Gastrocnemius medialis (tissue), 4 donors: ENCODE measurements at regions not wholly inside any gene's neighbourhood (a gene's known extent, or its start where the extent isn't known, plus 50 kb on each side); places are given as distances from the start of the nearest gene placed in this dataset.

Source experiments
- ATAC-seq, 2 donors: fragments of 150-250 bp; one replicate each; pipeline ENCODE4 v1.9.1; 2016
- DNase-seq, 2 donors: peaks; one replicate each; pipeline ENCODE4 v3.0.0-alpha.2; 2019
- H3K27ac ChIP-seq, 4 donors: fragments of 200-600 bp; sonication (generic); 1 replicate in 1 of 4; 2 replicates in 3 of 4; pipeline ENCODE4 v1.5.1; 2016 to 2018; ENCODE audit warnings: mild to moderate bottlenecking in 2 of 4, moderate library complexity in 1 of 4
- H3K27me3 ChIP-seq, 3 donors: fragments of 200-600 bp; sonication (generic) in 2 of 3; 1 replicate in 1 of 3; 2 replicates in 2 of 3; pipeline versions ENCODE4 v1.5.1 to v1.6.0; 2016 to 2019; ENCODE audit warnings: mild to moderate bottlenecking in 1 of 3, moderate library complexity in 1 of 3
- H3K36me3 ChIP-seq, 2 donors: fragments of 200-600 bp; sonication (generic) in 1 of 2; one replicate each; pipeline ENCODE4 v1.5.1; 2017 to 2018
- H3K4me1 ChIP-seq, 2 donors: fragments of 200-600 bp; sonication (generic) in 1 of 2; one replicate each; pipeline ENCODE4 v1.5.1; 2016 to 2017; ENCODE audit warnings: mild to moderate bottlenecking in 2 of 2
- H3K4me3 ChIP-seq, 4 donors: fragments of 200-600 bp; sonication (generic) in 3 of 4; 1 replicate in 1 of 4; 2 replicates in 3 of 4; pipeline ENCODE4 v1.5.1; 2016 to 2019; ENCODE audit warnings: mild to moderate bottlenecking in 2 of 4
- H3K9me3 ChIP-seq, 3 donors: fragments of 200-600 bp; sonication (generic) in 2 of 3; 1 replicate in 1 of 3; 2 replicates in 2 of 3; pipeline ENCODE4 v1.5.1; 2016 to 2019
- POLR2A ChIP-seq, 2 donors: fragments of 450-650 bp; IDR thresholded peaks; one replicate each; pipeline ENCODE4 v1.6.1; 2017; ENCODE audit warnings: antibody characterized with exemption in 2 of 2, mild to moderate bottlenecking in 2 of 2, moderate library complexity in 2 of 2
- in situ Hi-C, 4 donors: fragments of 200-750 bp; cut with MboI; loops; one replicate each; pipeline versions ENCODE4 v1.15.0 to v1.8.0; 2017; ENCODE audit warnings: low sequenced_read_pairs in 4 of 4
- intact Hi-C: fragments of 100-400 bp; cut with DNase I; formaldehyde crosslinking; loops from one replicate; pipeline ENCODE4 v1.15.1; 2023; ENCODE audit warnings: low total_unique reads
- TF ChIP-seq, protein P1 (sequence below), 5 experiments: fragments of 450-650 bp in 3 of 5; fragments of 200-600 bp in 2 of 5; sonication (generic) in 2 of 5; IDR thresholded peaks in 4 of 5; conservative IDR thresholded peaks in 1 of 5; 1 replicate in 4 of 5; 2 replicates in 1 of 5; pipeline ENCODE4 v1.5.1; 2016 to 2019; ENCODE audit warnings: antibody characterized with exemption in 5 of 5, mild to moderate bottlenecking in 3 of 5, moderate library complexity in 3 of 5

DNA sequence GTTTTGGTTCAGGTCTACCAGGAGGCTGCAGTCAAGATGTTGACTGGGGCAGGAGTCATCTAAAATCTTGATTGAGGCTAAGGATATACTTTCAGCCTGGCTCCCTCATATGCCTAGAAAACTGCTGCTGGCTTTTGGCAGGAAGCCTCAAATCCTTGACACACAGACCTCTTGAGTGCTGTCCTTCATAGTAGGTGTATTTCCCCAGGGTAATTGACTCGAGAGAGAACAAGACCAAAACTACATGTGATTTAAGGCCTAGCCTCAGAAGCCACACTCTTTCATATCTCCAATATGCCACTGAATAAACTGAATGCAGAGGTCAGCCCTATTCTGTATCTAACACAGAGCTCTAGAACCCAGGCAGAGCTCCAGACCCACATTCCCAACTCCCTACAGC is 402.3 kb upstream of the ADAMTS16 start:
- Histone ChIP-seq H3K4me1 (no peaks in the 10 kb centered on the region), H3K36me3 (no peaks in the 10 kb centered on the region), H3K4me3 (no peak overlapping the region), H3K9me3 (peaks cover 0 to 2% (median 0%) of the 10 kb centered on the region in 3 donors), H3K27me3 (no peaks in the 10 kb centered on the region), H3K27ac (no peak overlapping the region)
- ATAC-seq (no peak), DNase-seq (no peak)
- intact Hi-C loops (no loop called here), in situ Hi-C loops (no loop called here)
- no peak for TF ChIP-seq POLR2A (IDR thresholded peaks at IDR 0.05)
- TF ChIP-seq, protein P1, sequence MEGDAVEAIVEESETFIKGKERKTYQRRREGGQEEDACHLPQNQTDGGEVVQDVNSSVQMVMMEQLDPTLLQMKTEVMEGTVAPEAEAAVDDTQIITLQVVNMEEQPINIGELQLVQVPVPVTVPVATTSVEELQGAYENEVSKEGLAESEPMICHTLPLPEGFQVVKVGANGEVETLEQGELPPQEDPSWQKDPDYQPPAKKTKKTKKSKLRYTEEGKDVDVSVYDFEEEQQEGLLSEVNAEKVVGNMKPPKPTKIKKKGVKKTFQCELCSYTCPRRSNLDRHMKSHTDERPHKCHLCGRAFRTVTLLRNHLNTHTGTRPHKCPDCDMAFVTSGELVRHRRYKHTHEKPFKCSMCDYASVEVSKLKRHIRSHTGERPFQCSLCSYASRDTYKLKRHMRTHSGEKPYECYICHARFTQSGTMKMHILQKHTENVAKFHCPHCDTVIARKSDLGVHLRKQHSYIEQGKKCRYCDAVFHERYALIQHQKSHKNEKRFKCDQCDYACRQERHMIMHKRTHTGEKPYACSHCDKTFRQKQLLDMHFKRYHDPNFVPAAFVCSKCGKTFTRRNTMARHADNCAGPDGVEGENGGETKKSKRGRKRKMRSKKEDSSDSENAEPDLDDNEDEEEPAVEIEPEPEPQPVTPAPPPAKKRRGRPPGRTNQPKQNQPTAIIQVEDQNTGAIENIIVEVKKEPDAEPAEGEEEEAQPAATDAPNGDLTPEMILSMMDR (IDR thresholded peaks at IDR 0.05 in 4 of 5, conservative IDR thresholded peaks at IDR 0.05 in 1 of 5) = no peak

DNA sequence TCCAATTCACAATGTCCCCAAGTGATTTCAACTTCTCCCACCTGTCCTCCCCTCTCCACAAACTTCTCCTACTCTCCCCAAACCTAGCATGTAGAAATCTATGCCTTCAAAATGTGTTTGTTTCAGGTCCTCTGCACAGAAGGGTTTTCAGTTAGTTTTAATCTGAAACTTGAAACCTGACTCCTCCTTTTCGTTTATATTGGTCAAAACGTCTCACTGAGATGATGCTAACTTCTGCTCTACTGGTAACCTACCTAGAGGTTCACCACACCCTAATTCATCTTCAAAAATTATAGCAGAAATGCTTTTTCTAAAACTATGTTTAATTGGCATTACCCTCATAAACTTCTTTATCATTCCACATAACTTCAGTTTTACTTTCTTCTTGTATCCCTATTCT is 401.8 kb upstream of the ADAMTS16 start:
- Histone ChIP-seq H3K27me3 (no peaks in the 10 kb centered on the region), H3K4me3 (no peak overlapping the region), H3K36me3 (no peaks in the 10 kb centered on the region), H3K9me3 (peaks cover 0 to 6% (median 0%) of the 10 kb centered on the region in 3 donors), H3K27ac (no peak overlapping the region), H3K4me1 (no peaks in the 10 kb centered on the region)
- DNase-seq = no peak
- ATAC-seq = no peak
- TF ChIP-seq POLR2A (IDR thresholded peaks at IDR 0.05) = no peak
- TF ChIP-seq, protein P1 (IDR thresholded peaks at IDR 0.05 in 4 of 5, conservative IDR thresholded peaks at IDR 0.05 in 1 of 5) = no peak
- intact Hi-C loops (no loop called here), in situ Hi-C loops (no loop called here)

DNA sequence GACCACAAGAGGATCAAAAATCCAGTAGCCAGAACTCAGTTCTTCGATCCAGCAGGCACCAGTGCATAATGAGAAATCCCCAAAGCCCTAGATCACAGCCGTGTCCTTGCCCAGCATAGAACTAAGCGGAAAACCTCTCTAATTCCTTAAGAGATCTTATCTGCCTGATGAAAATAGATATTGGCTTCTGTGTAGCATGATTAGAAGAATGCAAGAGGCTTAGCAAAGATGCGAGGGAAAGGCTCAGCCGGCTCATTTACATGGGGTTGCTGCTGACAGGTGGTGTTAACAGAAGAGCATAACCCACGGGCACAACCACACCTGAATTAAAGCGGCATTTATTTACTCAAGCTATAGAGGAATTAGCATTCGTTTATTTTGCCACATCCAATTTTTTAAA is 400.0 kb upstream of the ADAMTS16 start:
- ATAC-seq = no peak
- Histone ChIP-seq H3K4me1 (no peaks in the 10 kb centered on the region), H3K36me3 (no peaks in the 10 kb centered on the region), H3K9me3 (peaks cover 0 to 6% (median 0%) of the 10 kb centered on the region in 3 donors), H3K27ac (no peak overlapping the region), H3K27me3 (no peaks in the 10 kb centered on the region), H3K4me3 (no peak overlapping the region)
- in situ Hi-C loops = no loop called here
- DNase-seq = no peak
- no peak for TF ChIP-seq POLR2A (IDR thresholded peaks at IDR 0.05)
- TF ChIP-seq, protein P1 (IDR thresholded peaks at IDR 0.05 in 4 of 5, conservative IDR thresholded peaks at IDR 0.05 in 1 of 5) = no peak
- intact Hi-C loops = no loop called here

DNA sequence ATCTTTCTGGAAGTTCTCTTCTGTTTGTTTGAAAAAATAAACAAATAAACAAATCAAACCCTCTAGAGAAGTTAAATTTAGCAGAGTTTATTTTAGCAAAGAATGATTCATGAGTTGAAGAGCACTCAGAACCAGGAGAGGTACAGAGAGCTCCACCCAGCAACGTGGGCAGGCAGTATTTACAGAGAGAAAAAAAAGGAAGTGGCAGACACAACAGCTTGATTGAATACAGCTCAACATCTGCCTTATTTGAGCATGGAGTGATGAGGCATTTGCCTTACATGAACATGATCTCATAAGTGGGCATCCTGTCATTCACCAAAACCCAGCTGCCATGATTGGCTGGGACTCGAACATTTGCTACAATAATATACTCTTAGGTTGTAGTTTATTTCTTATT is 381.6 kb upstream of the ADAMTS16 start:
- Histone ChIP-seq H3K27me3 (no peaks in the 10 kb centered on the region), H3K9me3 (no peaks in the 10 kb centered on the region), H3K27ac (no peak overlapping the region), H3K36me3 (no peaks in the 10 kb centered on the region), H3K4me3 (no peak overlapping the region), H3K4me1 (no peaks in the 10 kb centered on the region)
- TF ChIP-seq POLR2A (IDR thresholded peaks at IDR 0.05) = no peak
- TF ChIP-seq, protein P1 (IDR thresholded peaks at IDR 0.05 in 4 of 5, conservative IDR thresholded peaks at IDR 0.05 in 1 of 5) = no peak
- DNase-seq = no peak
- intact Hi-C loops (no loop called here), in situ Hi-C loops (no loop called here)
- no peak for ATAC-seq

DNA sequence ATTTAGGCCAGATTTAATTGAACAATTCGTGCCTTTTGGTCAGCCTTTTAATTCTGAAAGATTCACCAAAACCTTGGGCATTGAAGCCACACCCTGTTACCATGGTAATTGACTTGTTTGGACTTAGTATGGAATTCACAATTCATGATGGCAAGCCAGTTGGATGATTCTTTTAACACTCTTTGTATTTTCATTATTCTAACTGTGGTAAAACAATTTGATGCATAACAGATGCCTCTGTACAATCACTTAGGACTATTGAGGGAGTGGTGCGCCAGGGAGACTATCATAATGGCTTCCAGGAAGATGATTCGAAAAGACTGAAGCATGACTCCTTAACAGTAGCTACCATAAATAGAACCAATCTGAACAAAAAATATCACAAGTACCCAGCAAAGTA is 381.1 kb upstream of the ADAMTS16 start:
- Histone ChIP-seq H3K9me3 (no peaks in the 10 kb centered on the region), H3K4me3 (no peak overlapping the region), H3K36me3 (no peaks in the 10 kb centered on the region), H3K27me3 (no peaks in the 10 kb centered on the region), H3K27ac (no peak overlapping the region), H3K4me1 (no peaks in the 10 kb centered on the region)
- in situ Hi-C loops (no loop called here), intact Hi-C loops (no loop called here)
- TF ChIP-seq, protein P1 (IDR thresholded peaks at IDR 0.05 in 4 of 5, conservative IDR thresholded peaks at IDR 0.05 in 1 of 5) = no peak
- TF ChIP-seq POLR2A (IDR thresholded peaks at IDR 0.05) = no peak
- no peak for ATAC-seq
- DNase-seq = no peak
